SK-N-SH (cell line): ENCODE measurements at regions not wholly inside any gene's neighbourhood (a gene's known extent, or its start where the extent isn't known, plus 50 kb on each side); places are given as distances from the start of the nearest gene placed in this dataset.

Experiments used
- EP300 ChIP-seq, 2 experiments: IDR thresholded peaks; 2 replicates each; pipeline versions ENCODE4 v1.4.0 to v1.6.1; 2012; ENCODE audit warnings: borderline replicate concordance in 1 of 2, low read depth in 1 of 2, low read length in 1 of 2
- EZH2phosphoT487 ChIP-seq: fragments of 200-600 bp; sonication (generic); IDR thresholded peaks from 2 replicates; pipeline ENCODE4 v1.6.1; 2017; ENCODE audit warnings: low read depth, mixed run types, mild to moderate bottlenecking, antibody characterized with exemption, moderate library complexity, borderline replicate concordance
- FOSL2 ChIP-seq: IDR thresholded peaks from 2 replicates; pipeline ENCODE4 v1.4.0; 2012; ENCODE audit warnings: low read depth, mild to moderate bottlenecking, moderate library complexity, borderline replicate concordance
- GABPA ChIP-seq: IDR thresholded peaks from 2 replicates; pipeline ENCODE4 v1.4.0; 2012; ENCODE audit warnings: low read depth, mild to moderate bottlenecking
- NRF1 ChIP-seq: IDR thresholded peaks from 2 replicates; pipeline ENCODE4 v1.6.1; 2012; ENCODE audit warnings: low read depth, mild to moderate bottlenecking, low read length
- POLR2AphosphoS5 ChIP-seq: IDR thresholded peaks from 2 replicates; pipeline ENCODE4 v1.6.1; 2012; ENCODE audit warnings: low read depth, low read length
- RAD21 ChIP-seq: IDR thresholded peaks from 2 replicates; pipeline ENCODE4 v1.6.1; 2012; ENCODE audit warnings: mild to moderate bottlenecking, low read length
- RFX5 ChIP-seq: IDR thresholded peaks from 2 replicates; pipeline ENCODE4 v1.6.1; 2012; ENCODE audit warnings: mild to moderate bottlenecking, improper control_type of control experiment, low read length
- SIN3A ChIP-seq: IDR thresholded peaks from 2 replicates; pipeline ENCODE4 v1.6.1; 2012; ENCODE audit warnings: low read depth, mild to moderate bottlenecking, low read length, moderate library complexity, borderline replicate concordance
- TAF1 ChIP-seq: IDR thresholded peaks from 2 replicates; pipeline ENCODE4 v1.6.1; 2012; ENCODE audit warnings: low read depth, mild to moderate bottlenecking, low read length, moderate library complexity, borderline replicate concordance
- TCF12 ChIP-seq: IDR thresholded peaks from 2 replicates; pipeline ENCODE4 v1.4.0; 2012
- TF ChIP-seq, protein P1 (sequence below): fragments of 200-600 bp; sonication (generic); IDR thresholded peaks from 2 replicates; pipeline ENCODE4 v1.6.1; 2017; ENCODE audit warnings: antibody characterized with exemption, mild to moderate bottlenecking, moderate library complexity
- TF ChIP-seq, protein P2 (sequence below): fragments of 150-350 bp; IDR thresholded peaks from 2 replicates; pipeline ENCODE4 v1.6.1; 2017; ENCODE audit warnings: antibody characterized with exemption, low read length, low read depth, borderline replicate concordance
- TF ChIP-seq, protein P3 (sequence below): IDR thresholded peaks from 2 replicates; pipeline ENCODE4 v1.4.0; 2012; ENCODE audit warnings: low read depth

DNA sequence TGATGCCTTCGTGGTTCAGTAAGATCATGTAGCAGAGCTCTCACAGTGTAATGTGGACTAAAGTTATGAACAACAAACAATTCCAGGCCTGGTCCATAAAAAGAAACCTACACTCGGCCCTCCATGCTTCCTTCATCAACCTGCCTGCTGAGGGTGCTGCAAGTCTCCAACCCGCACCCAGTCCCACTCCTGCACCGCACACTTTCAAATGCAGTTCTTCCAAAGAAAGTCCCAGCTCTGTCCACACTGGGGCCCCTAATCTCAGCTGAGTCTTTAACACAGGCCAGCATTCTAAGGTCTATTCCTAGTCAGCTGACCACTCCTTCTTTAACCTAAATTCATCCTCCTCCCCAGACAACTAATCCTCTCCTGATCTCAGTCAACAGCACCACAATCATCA is 71.5 kb upstream of the NR5A2 start:
- TF ChIP-seq POLR2AphosphoS5 (no peak), TCF12 (no peak), NRF1 (no peak), EP300 (IDR thresholded peaks at IDR 0.05; ENCODE audit: borderline replicate concordance in 1 of 2, low read depth in 1 of 2, low read length in 1 of 2) (no peak), RAD21 (no peak), FOSL2 (no peak), EZH2phosphoT487 (no peak), GABPA (no peak), SIN3A (no peak), RFX5 (no peak), TAF1 (no peak)
- TF ChIP-seq, protein P1, sequence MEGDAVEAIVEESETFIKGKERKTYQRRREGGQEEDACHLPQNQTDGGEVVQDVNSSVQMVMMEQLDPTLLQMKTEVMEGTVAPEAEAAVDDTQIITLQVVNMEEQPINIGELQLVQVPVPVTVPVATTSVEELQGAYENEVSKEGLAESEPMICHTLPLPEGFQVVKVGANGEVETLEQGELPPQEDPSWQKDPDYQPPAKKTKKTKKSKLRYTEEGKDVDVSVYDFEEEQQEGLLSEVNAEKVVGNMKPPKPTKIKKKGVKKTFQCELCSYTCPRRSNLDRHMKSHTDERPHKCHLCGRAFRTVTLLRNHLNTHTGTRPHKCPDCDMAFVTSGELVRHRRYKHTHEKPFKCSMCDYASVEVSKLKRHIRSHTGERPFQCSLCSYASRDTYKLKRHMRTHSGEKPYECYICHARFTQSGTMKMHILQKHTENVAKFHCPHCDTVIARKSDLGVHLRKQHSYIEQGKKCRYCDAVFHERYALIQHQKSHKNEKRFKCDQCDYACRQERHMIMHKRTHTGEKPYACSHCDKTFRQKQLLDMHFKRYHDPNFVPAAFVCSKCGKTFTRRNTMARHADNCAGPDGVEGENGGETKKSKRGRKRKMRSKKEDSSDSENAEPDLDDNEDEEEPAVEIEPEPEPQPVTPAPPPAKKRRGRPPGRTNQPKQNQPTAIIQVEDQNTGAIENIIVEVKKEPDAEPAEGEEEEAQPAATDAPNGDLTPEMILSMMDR: no peak
- TF ChIP-seq, protein P2, sequence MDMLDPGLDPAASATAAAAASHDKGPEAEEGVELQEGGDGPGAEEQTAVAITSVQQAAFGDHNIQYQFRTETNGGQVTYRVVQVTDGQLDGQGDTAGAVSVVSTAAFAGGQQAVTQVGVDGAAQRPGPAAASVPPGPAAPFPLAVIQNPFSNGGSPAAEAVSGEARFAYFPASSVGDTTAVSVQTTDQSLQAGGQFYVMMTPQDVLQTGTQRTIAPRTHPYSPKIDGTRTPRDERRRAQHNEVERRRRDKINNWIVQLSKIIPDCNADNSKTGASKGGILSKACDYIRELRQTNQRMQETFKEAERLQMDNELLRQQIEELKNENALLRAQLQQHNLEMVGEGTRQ: no peak
- TF ChIP-seq, protein P3, sequence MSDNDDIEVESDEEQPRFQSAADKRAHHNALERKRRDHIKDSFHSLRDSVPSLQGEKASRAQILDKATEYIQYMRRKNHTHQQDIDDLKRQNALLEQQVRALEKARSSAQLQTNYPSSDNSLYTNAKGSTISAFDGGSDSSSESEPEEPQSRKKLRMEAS: no peak
